ENCODE measurements at regions not wholly inside any gene's neighbourhood (a gene's known extent, or its start where the extent isn't known, plus 50 kb on each side); places are given as distances from the start of the nearest gene placed in this dataset.

DNA sequence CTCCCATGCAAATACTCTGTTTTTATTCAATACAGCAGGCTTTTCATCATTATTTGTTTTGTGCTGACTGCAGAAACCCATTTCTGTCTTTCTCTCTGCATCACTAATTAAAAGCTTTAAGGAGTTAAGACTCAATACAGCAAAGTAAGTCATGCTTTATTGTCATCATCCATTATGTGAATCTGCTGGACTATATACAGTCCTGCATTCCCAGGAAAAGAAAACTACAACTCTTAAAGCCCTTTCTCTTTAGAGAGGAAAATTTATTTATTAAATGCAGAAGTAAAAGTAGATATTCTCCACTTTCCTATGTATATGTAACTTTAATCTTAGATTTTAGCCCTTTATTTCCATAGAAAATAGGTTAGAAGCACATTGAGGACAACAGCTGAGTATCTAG lies 706.6 kb upstream of the RGMB start:
- no peaks in the 10 kb centered on the region for H3K27me3 ChIP-seq
- TF ChIP-seq, protein P1, sequence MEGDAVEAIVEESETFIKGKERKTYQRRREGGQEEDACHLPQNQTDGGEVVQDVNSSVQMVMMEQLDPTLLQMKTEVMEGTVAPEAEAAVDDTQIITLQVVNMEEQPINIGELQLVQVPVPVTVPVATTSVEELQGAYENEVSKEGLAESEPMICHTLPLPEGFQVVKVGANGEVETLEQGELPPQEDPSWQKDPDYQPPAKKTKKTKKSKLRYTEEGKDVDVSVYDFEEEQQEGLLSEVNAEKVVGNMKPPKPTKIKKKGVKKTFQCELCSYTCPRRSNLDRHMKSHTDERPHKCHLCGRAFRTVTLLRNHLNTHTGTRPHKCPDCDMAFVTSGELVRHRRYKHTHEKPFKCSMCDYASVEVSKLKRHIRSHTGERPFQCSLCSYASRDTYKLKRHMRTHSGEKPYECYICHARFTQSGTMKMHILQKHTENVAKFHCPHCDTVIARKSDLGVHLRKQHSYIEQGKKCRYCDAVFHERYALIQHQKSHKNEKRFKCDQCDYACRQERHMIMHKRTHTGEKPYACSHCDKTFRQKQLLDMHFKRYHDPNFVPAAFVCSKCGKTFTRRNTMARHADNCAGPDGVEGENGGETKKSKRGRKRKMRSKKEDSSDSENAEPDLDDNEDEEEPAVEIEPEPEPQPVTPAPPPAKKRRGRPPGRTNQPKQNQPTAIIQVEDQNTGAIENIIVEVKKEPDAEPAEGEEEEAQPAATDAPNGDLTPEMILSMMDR (IDR thresholded peaks at IDR 0.05) = no peak
- TF ChIP-seq POLR2A (IDR thresholded peaks at IDR 0.05; ENCODE audit: low read depth) (no peak), EP300 (IDR thresholded peaks at IDR 0.05) (no peak), POLR2AphosphoS5 (IDR thresholded peaks at IDR 0.05) (no peak)
- H3K27ac ChIP-seq (replicated peaks in 1 of 4) = no peak overlapping the region
- no peaks in the 10 kb centered on the region for H3K4me1 ChIP-seq
- DNase-seq (ENCODE audit: extremely low spot score) = no peak
- H3K9me3 ChIP-seq = no peaks in the 10 kb centered on the region
- no peaks in the 10 kb centered on the region for H3K36me3 ChIP-seq
- no peak overlapping the region for H3K4me3 ChIP-seq
- intact Hi-C loops (cut with DNase I) = no loop called here

DNA sequence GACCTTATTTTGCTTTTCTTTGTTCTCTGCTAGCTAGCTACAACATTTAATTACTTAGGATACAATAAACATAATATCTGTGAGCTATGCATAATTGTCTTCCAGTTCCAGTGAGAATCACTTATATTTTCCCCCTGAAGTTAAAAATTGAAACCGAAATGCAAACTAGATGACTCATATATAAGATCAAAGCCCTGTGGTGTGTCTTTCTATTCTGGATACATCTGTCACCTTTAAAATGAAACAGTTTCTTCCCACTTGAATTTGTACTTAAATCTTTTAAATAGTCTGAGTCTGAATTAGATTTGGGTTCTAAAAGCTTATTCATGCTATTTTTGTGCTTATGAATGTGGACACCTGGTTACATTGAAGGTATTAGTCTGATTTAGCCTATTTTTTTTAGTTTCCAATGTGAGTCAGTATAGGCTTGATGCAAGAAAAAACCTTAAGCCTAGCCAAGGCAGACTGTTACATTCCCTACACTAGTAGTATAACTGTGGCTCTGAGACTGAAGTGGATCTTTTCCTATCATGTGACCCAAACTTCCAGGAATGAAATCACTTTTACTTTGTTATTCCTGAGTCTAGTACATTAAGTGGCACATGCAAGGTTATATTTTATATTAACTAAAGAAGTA lies 703.5 kb upstream of the RGMB start:
- H3K4me1 ChIP-seq = no peaks in the 10 kb centered on the region
- no peaks in the 10 kb centered on the region for H3K27me3 ChIP-seq
- no peak for DNase-seq (ENCODE audit: extremely low spot score)
- H3K9me3 ChIP-seq = no peaks in the 10 kb centered on the region
- no peak overlapping the region for H3K4me3 ChIP-seq
- no peak overlapping the region for H3K27ac ChIP-seq (replicated peaks in 1 of 4)
- 97% methylated on average over 1 of the region's 1 CpG for WGBS
- TF ChIP-seq, protein P1 (IDR thresholded peaks at IDR 0.05) = no peak
- no peak for TF ChIP-seq POLR2A (IDR thresholded peaks at IDR 0.05; ENCODE audit: low read depth)
- no peak for TF ChIP-seq POLR2AphosphoS5 (IDR thresholded peaks at IDR 0.05)
- no peak for TF ChIP-seq EP300 (IDR thresholded peaks at IDR 0.05)
- intact Hi-C loops (cut with DNase I) = no loop called here
- no peaks in the 10 kb centered on the region for H3K36me3 ChIP-seq

DNA sequence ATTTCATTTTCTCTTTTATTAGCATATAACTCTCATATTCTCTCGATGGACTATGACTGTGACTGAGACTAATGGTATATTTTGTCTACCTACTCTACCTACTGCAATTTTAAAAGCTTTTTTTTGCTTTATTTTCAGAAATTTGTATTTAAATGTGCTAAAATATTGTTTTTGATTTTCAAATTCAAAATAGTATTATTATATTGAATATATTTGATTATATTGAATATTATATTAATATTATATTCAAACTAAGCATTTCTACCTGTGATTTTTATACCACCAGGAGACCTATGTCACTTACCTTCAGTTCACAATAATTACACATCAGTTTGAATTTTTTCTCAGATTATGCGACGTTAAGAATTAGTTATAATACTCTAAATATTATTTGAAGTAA lies 700.5 kb upstream of the RGMB start:
- DNase-seq (ENCODE audit: extremely low spot score) = no peak
- Histone ChIP-seq H3K4me1 (no peaks in the 10 kb centered on the region), H3K36me3 (no peaks in the 10 kb centered on the region), H3K4me3 (no peak overlapping the region), H3K9me3 (no peaks in the 10 kb centered on the region), H3K27me3 (no peaks in the 10 kb centered on the region), H3K27ac (replicated peaks in 1 of 4) (no peak overlapping the region)
- TF ChIP-seq EP300 (IDR thresholded peaks at IDR 0.05) = no peak
- TF ChIP-seq POLR2A (IDR thresholded peaks at IDR 0.05; ENCODE audit: low read depth) = no peak
- TF ChIP-seq, protein P1 (IDR thresholded peaks at IDR 0.05) = no peak
- TF ChIP-seq POLR2AphosphoS5 (IDR thresholded peaks at IDR 0.05) = no peak
- intact Hi-C loops (cut with DNase I) = no loop called here
- 95% methylated on average over 3 of the region's 3 CpGs for WGBS

DNA sequence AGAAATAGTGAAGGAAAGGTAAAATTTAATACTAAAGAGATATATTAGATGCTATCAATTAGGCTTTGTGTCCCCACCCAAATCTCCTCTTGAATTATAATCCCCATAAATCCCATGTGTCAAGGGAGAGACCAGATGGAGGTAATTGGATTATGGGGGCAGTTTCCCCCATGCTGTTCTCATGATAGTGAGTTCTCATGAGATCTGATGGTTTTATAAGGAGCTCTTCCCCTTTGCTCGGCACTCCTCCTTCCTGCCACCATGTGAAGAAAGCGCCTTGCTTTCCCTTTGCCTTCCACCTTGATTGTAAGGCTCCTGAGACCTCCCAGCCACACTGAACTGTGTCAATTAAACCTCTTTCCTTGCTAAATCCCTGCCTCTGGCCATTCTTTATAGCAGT lies 697.0 kb upstream of the RGMB start:
- Histone ChIP-seq H3K36me3 (no peaks in the 10 kb centered on the region), H3K4me1 (no peaks in the 10 kb centered on the region), H3K4me3 (no peak overlapping the region), H3K9me3 (no peaks in the 10 kb centered on the region), H3K27me3 (no peaks in the 10 kb centered on the region), H3K27ac (replicated peaks in 1 of 4) (no peak overlapping the region)
- no peak for TF ChIP-seq POLR2AphosphoS5 (IDR thresholded peaks at IDR 0.05)
- intact Hi-C loops (cut with DNase I) = no loop called here
- no peak for DNase-seq (ENCODE audit: extremely low spot score)
- 67% methylated on average over 2 of the region's 2 CpGs for WGBS

DNA sequence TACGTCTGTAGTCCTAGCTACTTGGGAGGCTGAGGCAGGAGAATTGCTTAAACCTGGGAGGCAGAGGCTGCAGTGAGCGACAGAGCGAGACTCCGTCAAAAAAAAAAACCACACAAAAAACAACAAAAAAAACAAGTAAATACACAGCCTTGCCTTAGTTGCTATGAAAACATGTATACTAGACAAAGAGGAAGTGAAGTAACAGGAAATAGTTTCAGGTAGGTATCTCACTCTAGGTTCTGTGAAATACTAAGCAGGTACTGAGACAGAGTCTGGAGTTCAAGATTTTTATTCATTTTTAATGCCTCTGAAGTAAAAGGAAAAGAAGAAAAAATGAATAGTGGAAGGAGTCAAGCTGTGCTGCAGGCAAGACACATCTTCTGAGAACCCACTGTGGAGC lies 687.9 kb upstream of the RGMB start:
- DNase-seq (ENCODE audit: extremely low spot score) = no peak
- no peaks in the 10 kb centered on the region for H3K4me1 ChIP-seq
- no peaks in the 10 kb centered on the region for H3K9me3 ChIP-seq
- no peak overlapping the region for H3K4me3 ChIP-seq
- no peak for TF ChIP-seq EP300 (IDR thresholded peaks at IDR 0.05)
- no peak for TF ChIP-seq POLR2AphosphoS5 (IDR thresholded peaks at IDR 0.05)
- TF ChIP-seq, protein P1 (IDR thresholded peaks at IDR 0.05) = no peak
- TF ChIP-seq POLR2A (IDR thresholded peaks at IDR 0.05; ENCODE audit: low read depth) = no peak
- H3K27me3 ChIP-seq = no peaks in the 10 kb centered on the region
- H3K36me3 ChIP-seq = no peaks in the 10 kb centered on the region
- intact Hi-C loops (cut with DNase I) = no loop called here
- H3K27ac ChIP-seq (replicated peaks in 1 of 4) = no peak overlapping the region
- 92% methylated on average over 4 of the region's 4 CpGs for WGBS
